ENCODE measurements at regions not wholly inside any gene's neighbourhood (a gene's known extent, or its start where the extent isn't known, plus 50 kb on each side); places are given as distances from the start of the nearest gene placed in this dataset.

DNA sequence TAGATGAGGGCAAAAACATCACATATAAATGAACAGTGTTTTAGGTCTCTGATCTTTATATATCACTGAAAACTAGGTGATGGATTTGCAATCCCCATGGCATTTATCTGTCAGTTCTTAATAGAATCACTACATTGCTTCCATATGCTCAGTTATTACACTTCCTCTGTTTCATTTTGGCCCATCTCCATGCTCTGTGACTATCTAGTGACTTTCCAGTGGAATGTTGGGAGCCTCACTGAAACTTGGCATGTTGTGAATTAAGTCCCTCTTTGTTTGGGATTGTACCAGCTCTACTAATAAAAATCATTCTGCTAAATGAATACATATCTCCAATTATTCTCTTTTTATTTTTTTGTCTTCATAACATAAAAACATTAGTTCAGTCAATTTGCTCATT is 226.1 kb upstream of the CEP162 start:
- H3K9ac ChIP-seq (ENCODE audit: low read depth, low read length), result no peak overlapping the region
- no peaks in the 10 kb centered on the region for H3K36me3 ChIP-seq (ENCODE audit: insufficient read depth, low read length)
- peaks cover 5% of the 10 kb centered on the region; the same call in 1 of the 2 replicates for H3K4me1 ChIP-seq (ENCODE audit: insufficient read depth, low read length)
- no peaks in the 10 kb centered on the region for H3K9me3 ChIP-seq (ENCODE audit: control insufficient read depth, insufficient read depth, low read length)

DNA sequence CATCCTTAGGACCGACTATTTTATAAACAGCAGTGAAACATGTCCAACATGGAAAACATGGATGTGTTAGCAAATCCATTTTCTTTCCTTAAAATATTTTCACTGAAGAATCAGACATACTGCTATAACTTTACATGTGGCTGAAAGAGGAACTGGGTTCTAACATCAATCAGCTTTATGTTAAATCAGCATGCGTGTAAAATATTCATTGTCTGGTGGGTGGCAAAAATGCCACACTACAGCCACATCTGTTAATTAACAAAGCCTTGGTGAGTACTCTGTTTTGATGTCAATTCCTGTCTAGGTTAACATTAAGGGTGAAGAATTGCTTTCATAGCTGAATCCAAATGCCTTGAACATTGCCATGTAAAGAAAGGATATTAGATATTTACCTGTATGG is 222.6 kb upstream of the CEP162 start:
- no peak overlapping the region for H3K9ac ChIP-seq (ENCODE audit: low read depth, low read length)
- no peaks in the 10 kb centered on the region for H3K9me3 ChIP-seq (ENCODE audit: control insufficient read depth, insufficient read depth, low read length)
- H3K36me3 ChIP-seq (ENCODE audit: insufficient read depth, low read length), result no peaks in the 10 kb centered on the region
- H3K4me1 ChIP-seq (ENCODE audit: insufficient read depth, low read length), result peaks cover 15% of the 10 kb centered on the region

DNA sequence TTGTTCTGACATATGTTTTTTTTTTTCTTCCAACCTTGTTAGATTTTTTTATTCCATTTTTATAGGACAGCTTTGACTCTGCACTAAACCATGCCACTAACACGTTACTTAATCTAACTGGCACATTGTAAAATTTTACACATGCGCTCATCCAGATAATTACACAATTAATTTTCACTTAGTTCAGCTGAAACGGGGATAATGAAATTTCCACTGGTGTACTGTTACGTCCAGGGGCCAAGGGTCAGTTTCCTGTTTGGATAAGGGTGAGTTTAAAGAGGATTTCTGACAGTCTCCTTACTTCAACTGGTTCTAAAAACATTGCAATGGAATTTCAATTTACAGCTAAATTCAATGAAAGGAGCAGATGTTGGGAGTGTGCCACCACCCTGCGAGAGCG is 221.8 kb upstream of the CEP162 start:
- Histone ChIP-seq H3K36me3 (ENCODE audit: insufficient read depth, low read length) (no peaks in the 10 kb centered on the region), H3K4me1 (ENCODE audit: insufficient read depth, low read length) (peaks cover 15% of the 10 kb centered on the region), H3K9ac (ENCODE audit: low read depth, low read length) (no peak overlapping the region), H3K9me3 (ENCODE audit: control insufficient read depth, insufficient read depth, low read length) (no peaks in the 10 kb centered on the region)

- Histone ChIP-seq H3K9me3 (ENCODE audit: control insufficient read depth, insufficient read depth, low read length) (no peaks in the 10 kb centered on the region), H3K4me1 (ENCODE audit: insufficient read depth, low read length) (peaks cover 15% of the 10 kb centered on the region), H3K36me3 (ENCODE audit: insufficient read depth, low read length) (no peaks in the 10 kb centered on the region), H3K9ac (ENCODE audit: low read depth, low read length) (no peak overlapping the region)
These were observed 220.9 kb upstream of the CEP162 start for GRCh38 chr6:84448331-84448730.

GRCh38 chr6:84447651-84448050 is 220.2 kb upstream of the CEP162 start:
- H3K4me1 ChIP-seq (ENCODE audit: insufficient read depth, low read length), result peaks cover 15% of the 10 kb centered on the region
- no peaks in the 10 kb centered on the region for H3K36me3 ChIP-seq (ENCODE audit: insufficient read depth, low read length)
- no peak overlapping the region for H3K9ac ChIP-seq (ENCODE audit: low read depth, low read length)

GRCh38 chr6:84445068-84445467 is 217.6 kb upstream of the CEP162 start:
- Histone ChIP-seq H3K4me1 (ENCODE audit: insufficient read depth, low read length) (peaks cover 15% of the 10 kb centered on the region), H3K9me3 (ENCODE audit: control insufficient read depth, insufficient read depth, low read length) (no peaks in the 10 kb centered on the region), H3K36me3 (ENCODE audit: insufficient read depth, low read length) (no peaks in the 10 kb centered on the region), H3K9ac (ENCODE audit: low read depth, low read length) (no peak overlapping the region)

More at GRCh38 chr6:84447651-84448050, 220.2 kb upstream of the CEP162 start:
- H3K9me3 ChIP-seq (ENCODE audit: control insufficient read depth, insufficient read depth, low read length), result no peaks in the 10 kb centered on the region

GRCh38 chr6:84442208-84442607 is 214.8 kb upstream of the CEP162 start:
- H3K9me3 ChIP-seq (ENCODE audit: control insufficient read depth, insufficient read depth, low read length), result no peaks in the 10 kb centered on the region
- no peaks in the 10 kb centered on the region for H3K4me1 ChIP-seq (ENCODE audit: insufficient read depth, low read length)
- no peaks in the 10 kb centered on the region for H3K36me3 ChIP-seq (ENCODE audit: insufficient read depth, low read length)
- no peak overlapping the region for H3K9ac ChIP-seq (ENCODE audit: low read depth, low read length)

DNA sequence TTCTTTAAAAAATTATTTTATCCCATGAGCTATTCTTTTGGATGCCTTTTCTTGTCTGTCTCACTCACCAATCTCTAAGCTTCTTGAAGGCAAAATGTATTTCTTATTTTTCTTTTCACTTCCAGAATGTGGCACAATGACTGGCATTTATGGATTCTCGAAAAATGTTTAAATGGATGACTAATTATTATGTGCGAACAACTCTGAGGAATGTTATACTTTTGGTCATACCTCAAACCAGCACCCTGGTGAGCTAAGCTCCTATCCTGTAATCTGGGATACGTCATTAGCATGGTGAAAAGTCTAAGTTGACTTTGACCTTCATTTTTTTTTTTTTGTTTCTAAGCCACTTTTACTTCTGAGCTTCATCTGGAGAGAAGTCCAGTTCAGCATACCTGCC is 214.0 kb upstream of the CEP162 start:
- no peaks in the 10 kb centered on the region for H3K36me3 ChIP-seq (ENCODE audit: insufficient read depth, low read length)
- H3K9ac ChIP-seq (ENCODE audit: low read depth, low read length), result no peak overlapping the region
- H3K4me1 ChIP-seq (ENCODE audit: insufficient read depth, low read length), result no peaks in the 10 kb centered on the region
- no peaks in the 10 kb centered on the region for H3K9me3 ChIP-seq (ENCODE audit: control insufficient read depth, insufficient read depth, low read length)

- Histone ChIP-seq H3K36me3 (ENCODE audit: insufficient read depth, low read length) (no peaks in the 10 kb centered on the region), H3K4me1 (ENCODE audit: insufficient read depth, low read length) (no peaks in the 10 kb centered on the region), H3K9me3 (ENCODE audit: control insufficient read depth, insufficient read depth, low read length) (no peaks in the 10 kb centered on the region), H3K9ac (ENCODE audit: low read depth, low read length) (no peak overlapping the region)
These were observed 207.1 kb upstream of the CEP162 start for GRCh38 chr6:84434550-84434949.

DNA sequence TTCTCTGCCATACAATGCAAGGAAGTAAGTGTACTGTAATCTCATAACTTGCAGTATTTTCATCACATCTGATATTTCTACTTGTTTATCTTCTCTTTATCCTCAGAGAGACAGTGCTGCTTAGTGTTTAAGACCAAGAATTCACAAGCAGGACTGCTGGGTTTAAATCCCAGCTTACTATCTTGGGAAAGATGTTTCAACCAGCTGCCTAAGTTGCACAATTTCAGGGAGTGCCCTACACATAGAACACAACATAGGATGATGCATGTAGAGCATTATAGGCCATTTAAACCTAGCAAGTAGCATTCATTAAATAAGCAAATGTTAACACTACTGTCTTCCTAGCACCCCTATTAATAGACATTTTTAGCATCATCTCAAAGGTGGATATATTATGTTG is 205.2 kb upstream of the CEP162 start:
- no peaks in the 10 kb centered on the region for H3K4me1 ChIP-seq (ENCODE audit: insufficient read depth, low read length)
- H3K9me3 ChIP-seq (ENCODE audit: control insufficient read depth, insufficient read depth, low read length), result no peaks in the 10 kb centered on the region
- no peaks in the 10 kb centered on the region for H3K36me3 ChIP-seq (ENCODE audit: insufficient read depth, low read length)
- H3K9ac ChIP-seq (ENCODE audit: low read depth, low read length), result no peak overlapping the region

GRCh38 chr6:84428300-84428907 is 201.0 kb upstream of the CEP162 start:
- Histone ChIP-seq H3K9me3 (ENCODE audit: control insufficient read depth, insufficient read depth, low read length) (no peaks in the 10 kb centered on the region), H3K4me1 (ENCODE audit: insufficient read depth, low read length) (peaks cover 19% of the 10 kb centered on the region), H3K36me3 (ENCODE audit: insufficient read depth, low read length) (no peaks in the 10 kb centered on the region)

GRCh38 chr6:84425971-84426705 is 198.7 kb upstream of the CEP162 start:
- Histone ChIP-seq H3K9me3 (ENCODE audit: control insufficient read depth, insufficient read depth, low read length) (no peaks in the 10 kb centered on the region), H3K36me3 (ENCODE audit: insufficient read depth, low read length) (no peaks in the 10 kb centered on the region), H3K4me1 (ENCODE audit: insufficient read depth, low read length) (peaks cover 22% of the 10 kb centered on the region), H3K9ac (ENCODE audit: low read depth, low read length) (no peak overlapping the region)

More at GRCh38 chr6:84428300-84428907, 201.0 kb upstream of the CEP162 start:
- no peak overlapping the region for H3K9ac ChIP-seq (ENCODE audit: low read depth, low read length)

- H3K9me3 ChIP-seq (ENCODE audit: control insufficient read depth, insufficient read depth, low read length), result no peaks in the 10 kb centered on the region
- H3K9ac ChIP-seq (ENCODE audit: low read depth, low read length), result no peak overlapping the region; the same call in 1 of the 2 replicates
- H3K4me1 ChIP-seq (ENCODE audit: insufficient read depth, low read length), result peaks cover 22% of the 10 kb centered on the region
- no peaks in the 10 kb centered on the region for H3K36me3 ChIP-seq (ENCODE audit: insufficient read depth, low read length)
These were observed 197.5 kb upstream of the CEP162 start for GRCh38 chr6:84424956-84425355.

- Histone ChIP-seq H3K9me3 (ENCODE audit: control insufficient read depth, insufficient read depth, low read length) (no peaks in the 10 kb centered on the region), H3K9ac (ENCODE audit: low read depth, low read length) (no peak overlapping the region), H3K36me3 (ENCODE audit: insufficient read depth, low read length) (no peaks in the 10 kb centered on the region), H3K4me1 (ENCODE audit: insufficient read depth, low read length) (peaks cover 22% of the 10 kb centered on the region)
These were observed 195.0 kb upstream of the CEP162 start for GRCh38 chr6:84422380-84422968.

GRCh38 chr6:84421031-84421430 is 193.6 kb upstream of the CEP162 start:
- no peaks in the 10 kb centered on the region for H3K9me3 ChIP-seq (ENCODE audit: control insufficient read depth, insufficient read depth, low read length)
- H3K36me3 ChIP-seq (ENCODE audit: insufficient read depth, low read length), result no peaks in the 10 kb centered on the region
- H3K9ac ChIP-seq (ENCODE audit: low read depth, low read length), result no peak overlapping the region
- H3K4me1 ChIP-seq (ENCODE audit: insufficient read depth, low read length), result peaks cover 16% of the 10 kb centered on the region

Data from ES-I3 (cell line).